ENCODE measurements at regions not wholly inside any gene's neighbourhood (a gene's known extent, or its start where the extent isn't known, plus 50 kb on each side); places are given as distances from the start of the nearest gene placed in this dataset.
A peak's percentile ranks its signal among the peaks of the same experiment; 100 is the strongest.

DNA sequence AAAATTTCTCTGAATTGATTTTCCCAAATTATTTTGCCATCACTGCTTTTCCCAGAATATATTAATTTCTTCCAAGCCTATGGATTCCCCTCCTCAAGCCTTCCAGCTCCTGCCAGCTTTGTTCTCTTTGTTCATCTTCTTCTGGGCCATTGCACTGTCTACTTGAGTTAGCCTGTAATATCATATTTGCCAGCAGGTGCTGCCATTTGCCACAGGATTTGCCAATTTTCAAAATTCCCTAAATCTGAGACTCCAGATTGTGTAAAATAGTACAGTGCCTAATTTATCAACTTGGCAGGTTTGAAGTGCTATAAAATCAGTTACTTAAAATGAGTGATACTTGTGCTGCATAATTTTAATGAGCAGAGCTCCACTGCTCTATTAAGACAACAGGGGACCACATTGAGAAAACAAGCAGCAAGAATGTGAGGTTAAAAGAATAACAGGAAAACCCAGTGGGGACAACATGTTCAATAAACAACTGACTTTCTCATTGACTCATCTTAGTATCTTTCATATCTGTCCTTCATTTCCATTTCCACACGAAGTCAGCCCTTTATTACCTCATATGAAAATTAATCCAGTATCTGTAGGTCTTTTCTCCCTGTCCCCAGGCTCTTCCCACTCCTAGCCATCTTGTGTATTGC lies 84.6 kb upstream of the CCDC196 start:
- Mint-ChIP-seq H3K9me3 (no peaks in the 10 kb centered on the region), H3K36me3 (no peaks in the 10 kb centered on the region), H3K27ac (no peak overlapping the region), H3K27me3 (ENCODE audit: insufficient read depth, low read depth) (peaks cover 2% of the 10 kb centered on the region), H3K4me1 (peaks cover 16% of the 10 kb centered on the region), H3K4me3 (no peak overlapping the region)
- no peak overlapping the region for H3K4me3 ChIP-seq
- H4K20me1 ChIP-seq (ENCODE audit: low read depth), result no peaks in the 10 kb centered on the region
- H3F3A ChIP-seq (ENCODE audit: low read depth), result no peaks in the 10 kb centered on the region
- no peak overlapping the region for H3K9ac ChIP-seq
- peaks cover 6% of the 10 kb centered on the region for H3K4me1 ChIP-seq
- H3K79me2 ChIP-seq (ENCODE audit: low read depth), result no peaks in the 10 kb centered on the region
- H2AFZ ChIP-seq (replicated peaks), result no peak overlapping the region
- no peak overlapping the region for H3K27ac ChIP-seq
- no peak overlapping the region for H3K4me2 ChIP-seq
- no peaks in the 10 kb centered on the region for H3K27me3 ChIP-seq
- DNase-seq (ENCODE audit: low spot score), result peak; percentile 17
- H3K36me3 ChIP-seq, result no peaks in the 10 kb centered on the region
- TF ChIP-seq EZH2phosphoT487 (IDR thresholded peaks at IDR 0.05) (no peak), CTCF (IDR thresholded peaks at IDR 0.05) (peak; percentile 47)
- no peaks in the 10 kb centered on the region for H3K9me3 ChIP-seq (ENCODE audit: low read depth)

DNA sequence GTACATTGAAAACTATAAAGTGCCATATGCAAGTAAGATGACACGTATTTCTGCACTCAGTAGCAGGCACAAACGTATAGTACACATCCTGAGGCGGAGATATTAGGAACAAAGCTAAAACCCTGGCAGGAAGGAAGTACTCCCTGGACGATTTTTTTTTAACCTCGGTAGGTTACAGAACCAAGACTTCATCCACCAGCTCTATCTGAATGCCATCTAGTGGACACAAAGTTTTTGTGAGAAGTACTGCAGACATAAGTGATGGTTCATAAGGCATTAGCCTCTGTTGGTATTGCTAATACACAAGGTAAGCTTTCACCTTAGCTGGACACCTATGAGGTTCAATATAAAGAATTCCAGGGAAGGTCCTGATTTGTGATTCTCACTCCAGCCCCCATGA lies 83.0 kb upstream of the CCDC196 start:
- no peaks in the 10 kb centered on the region for H3K9me3 Mint-ChIP-seq
- TF ChIP-seq CTCF (IDR thresholded peaks at IDR 0.05), result peak; percentile 38
- no peak for TF ChIP-seq EZH2 (IDR thresholded peaks at IDR 0.05)
- no peak overlapping the region for H3K27ac ChIP-seq
- no peaks in the 10 kb centered on the region for H3K36me3 ChIP-seq
- no peak overlapping the region for H3K9ac ChIP-seq
- H3K4me3 ChIP-seq, result no peak overlapping the region
- H3K9me3 ChIP-seq (ENCODE audit: low read depth), result no peaks in the 10 kb centered on the region
- H3K4me2 ChIP-seq, result no peak overlapping the region
- peak overlapping the region; percentile 45 for H2AFZ ChIP-seq (replicated peaks)
- peaks cover 21% of the 10 kb centered on the region for H3K4me1 Mint-ChIP-seq
- no peaks in the 10 kb centered on the region for H3F3A ChIP-seq (ENCODE audit: low read depth)
- no peaks in the 10 kb centered on the region for H3K36me3 Mint-ChIP-seq
- H3K27ac Mint-ChIP-seq, result no peak overlapping the region
- DNase-seq (ENCODE audit: low spot score), result peak; percentile 13
- H3K27me3 ChIP-seq, result no peaks in the 10 kb centered on the region
- no peaks in the 10 kb centered on the region for H4K20me1 ChIP-seq (ENCODE audit: low read depth)
- H3K4me3 Mint-ChIP-seq, result no peak overlapping the region
- H3K27me3 Mint-ChIP-seq (ENCODE audit: insufficient read depth, low read depth), result peaks cover 2% of the 10 kb centered on the region
- H3K79me2 ChIP-seq (ENCODE audit: low read depth), result no peaks in the 10 kb centered on the region
- peaks cover 6% of the 10 kb centered on the region for H3K4me1 ChIP-seq

GRCh38 chr14:66404051-66404545 lies 82.1 kb upstream of the CCDC196 start:
- H3K36me3 Mint-ChIP-seq, result no peaks in the 10 kb centered on the region
- peaks cover 2% of the 10 kb centered on the region for H3K27me3 Mint-ChIP-seq (ENCODE audit: insufficient read depth, low read depth)
- Histone ChIP-seq H3F3A (ENCODE audit: low read depth) (no peaks in the 10 kb centered on the region), H3K36me3 (no peaks in the 10 kb centered on the region), H3K79me2 (ENCODE audit: low read depth) (no peaks in the 10 kb centered on the region), H4K20me1 (ENCODE audit: low read depth) (no peaks in the 10 kb centered on the region), H3K9me3 (ENCODE audit: low read depth) (no peaks in the 10 kb centered on the region), H3K27me3 (no peaks in the 10 kb centered on the region), H3K4me2 (no peak overlapping the region), H3K27ac (no peak overlapping the region), H3K4me1 (peaks cover 6% of the 10 kb centered on the region), H3K9ac (no peak overlapping the region), H3K4me3 (no peak overlapping the region), H2AFZ (replicated peaks) (no peak overlapping the region)
- H3K9me3 Mint-ChIP-seq, result peaks cover 2% of the 10 kb centered on the region
- no peak overlapping the region for H3K27ac Mint-ChIP-seq
- H3K4me1 Mint-ChIP-seq, result peaks cover 21% of the 10 kb centered on the region
- no peak for DNase-seq (ENCODE audit: low spot score)
- no peak for TF ChIP-seq CTCF (IDR thresholded peaks at IDR 0.05)
- TF ChIP-seq EZH2phosphoT487 (IDR thresholded peaks at IDR 0.05), result no peak
- TF ChIP-seq EZH2 (IDR thresholded peaks at IDR 0.05), result no peak
- no peak overlapping the region for H3K4me3 Mint-ChIP-seq

Data from neural progenitor cell (in vitro differentiated cells).